K562 (cell line): ENCODE measurements at regions not wholly inside any gene's neighbourhood (a gene's known extent, or its start where the extent isn't known, plus 50 kb on each side); places are given as distances from the start of the nearest gene placed in this dataset.

Experiments
- ATAC-seq: fragments of 200-7000 bp; cut with Tn5 transposase; 3 replicates; pipeline ENCODE4 v1.9.1; 2020; ENCODE audit warnings: moderate library complexity
- BruUV-seq: library from RNA; stranded (reverse); fragments of 400-500 nt; replicated peaks from 2 replicates; lab custom pipeline; 2021; lab: Mats Ljungman, UMichigan
- CTCF ChIA-PET: fragments of 300-600 bp; formaldehyde crosslinking; extraction: SDS; loops from one replicate; lab custom pipeline; 2021; ENCODE audit warnings: low intra/inter-chr PET ratio; lab: Yijun Ruan, JAX
- POLR2A ChIA-PET: fragments of 300-600, 350-650 bp; sonication (Branson Sonifier 250); formaldehyde crosslinking; extraction: SDS; loops from one replicate; lab custom pipeline; 2021; ENCODE audit warnings: antibody characterized with exemption, inconsistent platforms; lab: Yijun Ruan, JAX
- DNase-seq, 4 experiments: peaks; one replicate each; pipeline versions ENCODE4 v3.0.0 to v3.0.0-alpha.2; 2011 to 2018; ENCODE audit warnings: low spot score in 3 of 4, mixed read lengths in 3 of 4; ENCODE audit errors: extremely low read depth in 1 of 4
- FAIRE-seq: peaks from 2 replicates; lab custom pipeline; 2011; peaks lifted over from hg19 to GRCh38; lab: Jason Lieb, UNC
- H2AFZ ChIP-seq: 2 replicates; pipeline ENCODE4 v1.6.0; 2011; ENCODE audit warnings: low read depth, low read length, control low read depth, inconsistent platforms
- H3K27ac ChIP-seq: fragments of 200-600 bp; 3 replicates; pipeline ENCODE4 v1.8.0; 2011; ENCODE audit warnings: low read depth, mild to moderate bottlenecking, control low read depth, inconsistent platforms, low read length, moderate library complexity, mixed read lengths; ENCODE audit errors: extremely low read depth
- H3K27me3 ChIP-seq, 2 experiments: fragments of 300-600 bp in 1 of 2; 2 replicates in 1 of 2; 3 replicates in 1 of 2; pipeline versions ENCODE4 v1.6.0 to v1.8.0; 2011; ENCODE audit warnings: inconsistent platforms in 2 of 2, low read length in 2 of 2, mild to moderate bottlenecking in 1 of 2, mixed read lengths in 1 of 2, moderate library complexity in 1 of 2; ENCODE audit not compliant: control insufficient read depth in 2 of 2, insufficient read depth in 2 of 2
- H3K36me3 ChIP-seq: fragments of 300-600 bp; 3 replicates; pipeline ENCODE4 v1.8.0; 2011; ENCODE audit warnings: mild to moderate bottlenecking, low read length, inconsistent platforms; ENCODE audit not compliant: control insufficient read depth, insufficient read depth
- H3K4me1 ChIP-seq, 2 experiments: fragments of 200-600 bp in 1 of 2; replicated peaks in 1 of 2; 2 replicates in 1 of 2; 3 replicates in 1 of 2; pipeline versions ENCODE4 v1.5.1 to v1.8.0; 2011; ENCODE audit warnings: inconsistent platforms in 2 of 2, low read length in 2 of 2, mild to moderate bottlenecking in 1 of 2, mixed read lengths in 1 of 2, moderate library complexity in 1 of 2; ENCODE audit not compliant: control insufficient read depth in 2 of 2, insufficient read depth in 2 of 2
- H3K4me2 ChIP-seq: 2 replicates; pipeline ENCODE4 v1.6.1; 2011; ENCODE audit warnings: low read length, control low read depth, inconsistent platforms, mixed read lengths; ENCODE audit not compliant: insufficient read depth
- H3K4me3 ChIP-seq: fragments of 200-600 bp; sonication (generic), shearing (Covaris generic); 2 replicates; pipeline ENCODE4 v1.5.1; 2016; ENCODE audit warnings: control low read depth, inconsistent platforms
- H3K79me2 ChIP-seq: fragments of 200-600 bp; 3 replicates; pipeline ENCODE4 v1.8.0; 2011; ENCODE audit warnings: low read length, inconsistent platforms; ENCODE audit not compliant: control insufficient read depth, insufficient read depth
- H3K9ac ChIP-seq, 2 experiments: 2 replicates each; pipeline versions ENCODE4 v1.6.0 to v1.6.1; 2011; ENCODE audit warnings: low read depth in 2 of 2, low read length in 2 of 2, control low read depth in 1 of 2, inconsistent platforms in 1 of 2, mild to moderate bottlenecking in 1 of 2, mixed read lengths in 1 of 2; ENCODE audit not compliant: insufficient read depth in 1 of 2
- H3K9me1 ChIP-seq: one replicate; pipeline ENCODE4 v1.6.0; 2011; ENCODE audit warnings: inconsistent platforms, mild to moderate bottlenecking, low read length, moderate library complexity; ENCODE audit not compliant: control insufficient read depth, insufficient read depth
- H3K9me3 ChIP-seq: replicated peaks from 2 replicates; pipeline ENCODE4 v1.5.1; 2011; ENCODE audit warnings: low read depth, low read length, inconsistent platforms; ENCODE audit not compliant: control insufficient read depth, insufficient read depth
- H4K20me1 ChIP-seq: replicated peaks from 2 replicates; pipeline ENCODE4 v1.6.1; 2011; ENCODE audit warnings: low read length, inconsistent platforms, mixed read lengths; ENCODE audit not compliant: control insufficient read depth, insufficient read depth
- ARHGAP35 ChIP-seq: fragments of 450-650 bp; IDR thresholded peaks from 2 replicates; pipeline ENCODE4 v1.6.1; 2018; ENCODE audit not compliant: partially characterized antibody
- BCL6 ChIP-seq: fragments of 250-450 bp; sonication (Bioruptor Pico); IDR thresholded peaks from 2 replicates; pipeline ENCODE4 v1.4.0; 2020
- CAMTA2 ChIP-seq: fragments of 250-450 bp; sonication (Bioruptor Pico); conservative IDR thresholded peaks from 2 replicates; pipeline ENCODE4 v1.5.1; 2022
- CEBPB ChIP-seq: fragments of 450-650 bp; IDR thresholded peaks from 2 replicates; pipeline ENCODE4 v1.6.1; 2016; ENCODE audit warnings: missing genetic modification characterization, missing compliant biosample characterization
- CEBPZ ChIP-seq: fragments of 150-350 bp; IDR thresholded peaks from 2 replicates; pipeline ENCODE4 v1.6.1; 2014; ENCODE audit warnings: low read depth, mild to moderate bottlenecking, low read length, borderline replicate concordance
- CREM ChIP-seq: IDR thresholded peaks from 2 replicates; pipeline ENCODE4 v1.6.1; 2014; ENCODE audit warnings: antibody characterized with exemption, low read depth
- DACH1 ChIP-seq: fragments of 450-650 bp; IDR thresholded peaks from 2 replicates; pipeline ENCODE4 v1.6.1; 2018; ENCODE audit not compliant: partially characterized antibody
- FOSL1 ChIP-seq: fragments of 200-800 bp; sonication (Bioruptor generic); conservative IDR thresholded peaks from 2 replicates; pipeline ENCODE4 v1.6.1; 2016; ENCODE audit warnings: missing genetic modification characterization, missing compliant biosample characterization
- HMG20B ChIP-seq: fragments of 250-450 bp; sonication (Bioruptor Pico); IDR thresholded peaks from 2 replicates; pipeline ENCODE4 v1.5.0; 2021; ENCODE audit warnings: mild to moderate bottlenecking
- IRF9 ChIP-seq: fragments of 450-650 bp; IDR thresholded peaks from 2 replicates; pipeline ENCODE4 v1.6.1; 2016; ENCODE audit warnings: missing biosample characterization, missing genetic modification characterization
- MCM5 ChIP-seq: fragments of 450-650 bp; IDR thresholded peaks from 2 replicates; pipeline ENCODE4 v1.6.1; 2016; ENCODE audit warnings: low read depth
- MEF2A ChIP-seq: IDR thresholded peaks from 2 replicates; pipeline ENCODE4 v1.6.1; 2011; ENCODE audit warnings: low read depth, mild to moderate bottlenecking, low read length, moderate library complexity; ENCODE audit not compliant: control insufficient read depth
- PTRF ChIP-seq: fragments of 450-650 bp; IDR thresholded peaks from 2 replicates; pipeline ENCODE4 v1.6.1; 2016; ENCODE audit warnings: mild to moderate bottlenecking, missing genetic modification characterization, missing compliant biosample characterization
- RB1 ChIP-seq: fragments of 450-650 bp; IDR thresholded peaks from 2 replicates; pipeline ENCODE4 v1.6.1; 2017; ENCODE audit warnings: low read depth, mild to moderate bottlenecking
- ZFPM2 ChIP-seq: fragments of 250-450 bp; sonication (Bioruptor Pico); IDR thresholded peaks from 2 replicates; pipeline ENCODE4 v1.5.1; 2022; ENCODE audit warnings: mild to moderate bottlenecking
- ZNF24 ChIP-seq: fragments of 450-650 bp; IDR thresholded peaks from 2 replicates; pipeline ENCODE4 v1.6.1; 2016
- ZNF280A ChIP-seq: fragments of 450-650 bp; IDR thresholded peaks from 2 replicates; pipeline ENCODE4 v1.6.1; 2018; ENCODE audit warnings: mild to moderate bottlenecking, low read depth; ENCODE audit not compliant: partially characterized antibody
- ZNF282 ChIP-seq: sonication (generic); formaldehyde crosslinking; IDR thresholded peaks from 2 replicates; pipeline ENCODE4 v1.8.1; 2023; ENCODE audit warnings: missing genetic modification reagents
- ZNF75A ChIP-seq: fragments of 450-650 bp; formaldehyde crosslinking; IDR thresholded peaks from 2 replicates; pipeline ENCODE4 v1.4.0; 2020; ENCODE audit warnings: mild to moderate bottlenecking
- ZNF79 ChIP-seq: fragments of 250-450 bp; sonication (Bioruptor Pico); IDR thresholded peaks from 2 replicates; pipeline ENCODE4 v1.4.0; 2020; ENCODE audit warnings: low read depth, mild to moderate bottlenecking, moderate library complexity
- WGBS: fragments of 100-300 bp; shearing (Covaris generic); methylation state at CpG from one replicate; pipeline ENCODE4 v1.1.6; 2016; ENCODE audit warnings: low coverage, mixed read lengths; ENCODE audit not compliant: insufficient coverage; ENCODE audit errors: missing lambda C conversion rate; 5-methylcytosine and 5-hydroxymethylcytosine counted together
- in situ Hi-C: fragments of 300-500 bp; cut with MboI; formaldehyde crosslinking; loops from 4 replicates; pipeline ENCODE4 v1.15.0; 2018; ENCODE audit warnings: inconsistent platforms, mixed read lengths
- intact Hi-C: fragments of 100-400 bp; cut with micrococcal nuclease; formaldehyde crosslinking; loops from 2 replicates; pipeline ENCODE4 v1.14.2; 2022

DNA sequence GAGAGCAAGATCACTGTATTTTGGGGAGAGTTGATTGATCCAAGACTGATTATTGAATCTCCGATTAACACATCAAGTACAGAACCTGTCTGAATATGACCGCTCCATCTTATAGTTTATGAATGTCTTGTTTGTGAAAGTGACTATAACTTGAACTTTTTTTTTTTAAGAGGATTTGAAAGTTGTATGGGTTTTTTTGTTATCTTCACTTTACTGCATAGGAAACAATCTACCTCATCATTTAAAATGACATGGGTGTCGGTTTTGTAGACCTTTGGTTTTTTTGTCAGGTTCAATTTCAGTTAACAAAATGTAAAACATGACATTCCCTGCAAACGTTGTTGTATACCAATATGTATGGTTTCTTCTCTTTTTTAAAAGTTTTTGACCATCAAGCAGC is 103.0 kb upstream of the NUDT6 start:
- H3K27me3 ChIP-seq: no peaks in the 10 kb centered on the region
- no peak for DNase-seq
- no peak overlapping the region for H3K9ac ChIP-seq
- no peak for ATAC-seq
- FAIRE-seq: no peak
- H3K27ac ChIP-seq: no peak overlapping the region
- H3K4me1 ChIP-seq: no peaks in the 10 kb centered on the region; a peak in 1 of 5 replicates
- H3K4me3 ChIP-seq: no peak overlapping the region
- intact Hi-C loops: no loop called here
- BruUV-seq: no TSS peak
- CTCF ChIA-PET: no interaction called here
- WGBS: 75% methylated on average over 4 of the region's 4 CpGs
- no peak overlapping the region for H3K4me2 ChIP-seq
- no peaks in the 10 kb centered on the region for H3K79me2 ChIP-seq
- H4K20me1 ChIP-seq: no peaks in the 10 kb centered on the region
- no peak overlapping the region for H2AFZ ChIP-seq
- POLR2A ChIA-PET: interaction anchor here (0.7 kb wide), 1 partner anchor 437 kb away, joined by 3 read pairs; no protein-coding TSS in a partner anchor
- no peaks in the 10 kb centered on the region for H3K9me1 ChIP-seq
- TF ChIP-seq ARHGAP35: no peak
- TF ChIP-seq CEBPB (tag): no peak
- TF ChIP-seq CAMTA2: no peak
- TF ChIP-seq ZNF75A (CRISPR knock-in tag): no peak
- no peak for TF ChIP-seq ZNF282 (CRISPR knock-in tag)
- no peak for TF ChIP-seq BCL6
- no peak for TF ChIP-seq HMG20B (CRISPR knock-in tag)
- TF ChIP-seq CEBPZ: no peak
- no peak for TF ChIP-seq FOSL1 (tag)
- no peak for TF ChIP-seq PTRF (tag)
- no peak for TF ChIP-seq DACH1
- no peak for TF ChIP-seq MCM5
- no peak for TF ChIP-seq ZFPM2 (CRISPR knock-in tag)
- no peak for TF ChIP-seq IRF9 (tag)
- TF ChIP-seq ZNF79: no peak
- TF ChIP-seq CREM: no peak
- TF ChIP-seq RB1: no peak
- TF ChIP-seq ZNF280A: no peak
- TF ChIP-seq ZNF24: no peak
- no peak for TF ChIP-seq MEF2A
- in situ Hi-C loops: no loop called here
- peaks cover 25% of the 10 kb centered on the region; the same call in 2 of the 3 replicates for H3K36me3 ChIP-seq
- H3K9me3 ChIP-seq: no peaks in the 10 kb centered on the region
